HK-2 (cell line): ENCODE measurements at regions not wholly inside any gene's neighbourhood (a gene's known extent, or its start where the extent isn't known, plus 50 kb on each side); places are given as distances from the start of the nearest gene placed in this dataset.

ENCODE experiments used
- DNase-seq: peaks from one replicate; pipeline ENCODE4 v3.0.0-alpha.2; 2018; ENCODE audit not compliant: unreplicated experiment

GRCh38 chr5:159385536-159385935 is 55.2 kb upstream of the IL12B start:
- DNase-seq = no peak

GRCh38 chr5:159386028-159386711 is 55.9 kb upstream of the IL12B start:
- no peak for DNase-seq

DNA sequence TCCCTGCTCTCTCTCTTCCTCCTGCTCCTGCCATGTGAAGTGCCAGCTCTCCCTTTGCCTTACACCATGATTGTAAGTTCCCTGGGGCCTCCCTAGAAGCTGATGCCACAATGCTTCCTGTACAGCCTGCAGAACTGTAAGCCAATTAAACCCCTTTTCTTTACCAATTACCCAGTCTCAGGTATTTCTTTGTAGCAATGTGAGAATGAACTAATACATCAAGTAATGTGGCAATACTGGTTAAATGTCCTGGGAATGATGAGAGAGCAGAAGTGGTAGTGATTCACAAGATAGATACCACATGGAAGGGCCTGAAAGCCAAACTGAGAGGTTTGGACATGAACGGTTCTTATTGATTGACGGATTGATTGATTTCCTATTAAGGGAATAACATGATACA is 62.6 kb upstream of the IL12B start:
- DNase-seq = no peak

DNA sequence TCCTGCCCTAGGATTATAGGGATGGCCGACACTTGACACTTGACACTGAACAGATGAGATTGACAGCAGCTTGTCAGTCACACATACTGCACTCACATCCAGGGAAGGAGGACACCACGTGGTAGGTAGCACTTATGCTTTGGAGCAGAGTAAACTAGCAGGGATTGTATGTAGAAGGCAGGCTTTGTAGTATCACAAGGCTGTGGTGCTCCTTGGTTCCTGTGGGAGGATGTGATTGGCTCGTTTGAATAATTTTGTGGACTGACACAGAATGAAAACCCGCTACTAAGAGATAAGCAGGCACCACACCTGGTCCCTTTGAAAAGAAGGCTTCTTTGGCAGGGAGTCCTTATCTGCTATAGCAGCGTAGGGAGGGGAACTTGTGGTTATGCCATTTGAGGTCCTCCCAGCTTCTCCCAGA is 63.6 kb upstream of the IL12B start:
- no peak for DNase-seq

- DNase-seq = no peak
Observed at GRCh38 chr5:159395202-159395601, 64.9 kb upstream of the IL12B start.

- DNase-seq = no peak
Observed at GRCh38 chr5:159398936-159399335, 68.6 kb upstream of the IL12B start.

GRCh38 chr5:159400476-159400875 is 70.2 kb upstream of the IL12B start:
- DNase-seq = no peak

- no peak for DNase-seq
Observed at GRCh38 chr5:159402311-159402710, 72.0 kb upstream of the IL12B start.

DNA sequence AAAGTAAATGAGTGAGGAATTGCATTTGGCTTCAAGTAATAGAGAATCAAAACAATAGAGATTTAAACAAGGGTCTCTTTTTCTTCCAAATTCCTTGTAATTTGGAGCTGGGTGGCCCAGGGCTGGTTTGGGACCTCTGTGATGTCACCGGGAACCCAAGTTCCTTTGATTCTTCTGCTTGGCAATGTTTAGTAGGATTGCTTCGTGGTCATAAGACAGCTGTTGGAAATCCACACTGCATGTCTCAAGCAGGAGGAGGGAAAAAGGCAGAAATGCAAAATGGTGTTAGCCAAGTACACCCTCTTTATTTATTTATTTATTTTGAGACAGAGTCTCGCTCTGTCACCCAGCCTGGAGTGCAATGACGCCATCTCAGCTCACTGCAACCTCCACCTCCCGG is 72.6 kb upstream of the IL12B start:
- no peak for DNase-seq

GRCh38 chr5:159403906-159404681 is 73.8 kb upstream of the IL12B start:
- no peak for DNase-seq

GRCh38 chr5:159405611-159406031 is 75.3 kb upstream of the IL12B start:
- DNase-seq = no peak

DNA sequence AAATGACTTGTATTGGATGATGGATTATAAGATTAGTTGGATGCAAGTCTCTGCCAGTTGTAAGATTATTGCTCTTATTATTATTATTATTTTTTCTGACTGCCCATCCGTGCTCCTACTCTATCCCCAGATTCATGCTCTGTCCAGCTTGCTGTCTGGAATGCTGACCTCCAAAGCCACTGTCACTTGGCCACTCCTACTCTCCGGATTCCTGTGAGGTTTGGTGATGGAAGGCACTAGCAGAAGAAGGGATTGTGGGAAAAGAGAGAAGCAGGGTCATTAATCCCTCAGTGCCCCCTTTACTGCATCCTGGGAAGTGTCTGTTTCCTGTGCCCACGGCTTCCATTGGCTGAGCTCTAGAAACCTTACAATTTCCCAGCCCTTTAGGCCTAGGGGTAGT is 76.3 kb upstream of the IL12B start:
- no peak for DNase-seq

GRCh38 chr5:159409801-159410200 is 79.5 kb upstream of the IL12B start:
- DNase-seq = no peak

GRCh38 chr5:159410480-159410879 is 80.2 kb upstream of the IL12B start:
- DNase-seq = no peak

DNA sequence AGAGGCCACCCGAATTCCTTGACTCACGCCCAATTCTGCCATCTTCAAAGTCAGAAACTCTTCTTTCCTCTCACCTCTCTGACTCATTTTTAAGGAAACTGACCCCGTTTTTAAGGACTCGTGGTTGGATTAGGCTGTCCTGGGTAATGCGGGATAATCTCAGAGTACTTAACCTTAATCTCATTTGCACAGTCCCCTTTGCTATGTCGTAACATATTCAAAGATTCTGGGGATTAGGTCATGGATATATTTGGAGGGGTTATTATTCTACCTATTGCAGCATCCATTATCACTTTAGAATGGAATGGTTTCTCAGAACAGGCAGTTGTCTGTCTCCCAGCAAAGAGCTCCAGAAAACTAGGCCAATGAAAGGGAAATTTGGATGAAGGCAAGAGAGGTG is 80.8 kb upstream of the IL12B start:
- DNase-seq = no peak

DNA sequence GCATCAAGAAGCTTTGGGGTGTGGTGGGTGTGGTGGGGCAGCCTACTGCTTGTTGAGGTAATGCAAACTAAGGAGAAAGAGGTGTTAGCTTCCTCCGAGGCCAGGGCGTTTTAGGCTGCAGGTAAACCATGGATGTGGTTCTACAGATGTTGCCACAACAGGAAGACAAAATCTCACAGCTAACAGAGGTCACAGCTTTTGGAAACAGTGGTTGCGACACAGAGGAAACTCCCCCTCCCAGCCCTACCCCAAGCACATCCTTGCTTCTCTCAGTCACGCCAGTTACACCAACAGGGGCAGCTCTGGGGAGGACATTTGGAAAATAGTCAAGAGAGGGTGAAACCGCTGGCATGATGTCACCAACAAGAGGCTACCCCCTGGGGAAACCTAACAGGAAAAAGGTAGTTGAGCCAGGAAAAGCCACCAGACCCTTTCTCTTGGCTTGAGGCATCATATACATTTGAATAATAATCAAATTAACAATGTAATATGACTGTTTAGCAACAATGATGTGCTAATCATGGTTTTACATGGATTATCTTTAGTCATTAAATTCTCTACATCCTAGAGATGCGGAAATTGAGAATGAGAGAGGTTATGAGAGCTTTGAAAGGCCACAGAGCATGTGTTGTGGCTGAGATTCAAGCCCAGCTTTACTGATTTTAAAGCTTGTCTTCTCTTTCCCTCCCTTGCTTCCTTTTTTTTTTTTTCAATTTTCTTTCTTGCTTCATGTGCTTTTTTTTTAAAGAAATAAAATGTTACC is 82.2 kb upstream of the IL12B start:
- DNase-seq = no peak

DNA sequence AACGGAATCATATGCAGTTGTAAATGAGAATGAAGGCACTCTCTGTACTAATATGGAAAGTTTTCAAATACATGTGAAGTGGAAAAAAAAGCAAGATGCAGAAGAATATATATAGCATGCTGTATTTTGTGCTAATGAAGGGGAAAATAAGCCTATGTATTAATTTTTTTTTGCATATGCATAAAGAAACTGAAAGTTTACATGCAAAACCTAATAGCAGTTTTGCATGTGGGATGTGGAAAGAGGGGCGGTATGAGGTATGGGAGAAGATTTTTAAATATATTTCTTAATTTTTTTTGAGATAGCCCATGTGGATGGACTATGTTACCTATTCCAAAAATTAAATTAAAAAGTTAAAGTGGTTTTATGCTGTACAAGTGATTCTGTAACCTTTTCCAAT is 83.7 kb upstream of the IL12B start:
- no peak for DNase-seq

DNA sequence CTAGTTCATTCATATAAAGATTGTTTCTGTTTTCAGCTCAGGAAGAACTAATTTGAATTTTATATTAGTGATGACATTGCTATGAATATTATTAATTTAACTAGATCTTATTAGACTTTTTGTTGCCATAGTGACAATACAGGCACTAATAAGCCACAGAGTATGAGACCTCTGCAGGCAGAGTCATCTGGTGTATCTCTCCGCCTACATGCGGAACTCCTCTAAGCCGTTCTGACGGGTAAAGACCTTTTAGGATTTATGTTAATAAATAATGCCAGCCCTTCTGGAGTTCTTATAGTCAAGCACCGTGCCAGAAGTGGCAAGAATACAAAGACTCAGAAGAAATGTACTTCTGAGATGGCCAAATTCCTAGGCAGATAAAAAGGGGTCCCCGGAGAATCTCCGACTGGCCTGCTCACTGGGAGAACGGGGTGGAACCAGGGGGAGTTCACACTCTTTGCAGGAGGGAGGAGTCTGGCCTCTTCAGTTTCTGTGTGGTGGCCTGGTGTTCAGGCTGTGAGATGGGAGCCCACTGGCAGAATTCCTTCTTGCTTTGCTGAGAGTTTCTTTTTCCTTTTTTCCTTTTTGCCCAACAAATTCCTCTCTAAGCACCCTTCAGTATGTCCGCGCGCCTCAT is 85.1 kb upstream of the IL12B start:
- DNase-seq = no peak

DNA sequence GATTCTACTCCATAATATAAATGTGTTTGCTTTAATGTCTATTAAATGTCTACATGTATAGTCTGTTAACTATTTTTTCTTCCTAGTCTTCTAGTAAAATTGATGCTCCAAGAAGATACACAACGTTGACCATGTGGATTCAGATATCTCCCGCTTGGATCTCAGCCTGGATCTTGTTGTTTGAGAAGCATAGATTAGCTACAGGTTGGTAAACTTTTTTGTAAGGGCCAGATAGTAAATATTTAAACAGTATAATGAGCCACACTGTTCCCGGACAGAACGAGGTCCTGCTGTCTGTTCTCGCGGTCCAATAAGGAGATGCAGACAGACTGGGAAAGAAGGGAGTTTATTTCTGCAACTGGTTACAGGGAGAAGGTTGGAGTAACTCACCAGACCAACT is 86.2 kb upstream of the IL12B start:
- DNase-seq = no peak

DNA sequence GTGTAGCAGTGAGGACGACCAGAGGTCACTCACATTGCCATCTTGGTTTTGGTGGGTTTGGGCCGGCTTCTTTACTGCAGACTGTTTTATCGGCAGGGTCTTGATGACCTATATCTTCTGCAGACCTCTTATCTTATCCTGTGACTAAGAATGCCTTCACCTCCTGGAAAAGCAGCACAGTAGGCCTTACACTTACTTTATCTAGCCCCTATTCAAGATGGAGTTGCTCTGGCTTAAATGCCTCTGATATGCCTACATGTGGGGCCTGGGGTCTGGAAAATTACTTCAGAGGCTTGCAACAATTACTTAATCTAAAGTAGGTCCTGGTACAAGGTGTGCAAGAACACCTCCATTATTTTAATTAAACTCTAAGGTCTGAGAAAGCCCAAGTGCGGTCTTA is 86.9 kb upstream of the IL12B start:
- no peak for DNase-seq

DNA sequence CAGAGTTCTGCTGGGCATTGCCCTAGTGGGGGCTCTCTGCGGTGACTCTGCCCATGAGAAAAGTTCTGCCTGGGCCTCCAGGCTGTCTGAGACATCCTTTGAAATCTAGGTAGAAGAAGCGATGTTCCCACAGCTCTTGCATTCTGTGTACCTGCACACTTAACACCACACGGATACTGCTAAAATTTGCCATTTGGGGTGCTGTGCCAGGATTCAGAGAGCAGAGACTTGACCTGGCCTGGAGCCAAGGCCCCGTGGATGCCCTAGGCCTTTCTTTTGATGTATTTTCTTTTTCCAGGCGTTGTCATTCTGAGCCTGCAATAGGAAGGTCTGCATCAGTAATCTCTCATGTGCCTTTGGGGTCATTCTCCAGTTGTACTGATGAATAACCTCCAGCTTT is 89.3 kb upstream of the IL12B start:
- DNase-seq = no peak

GRCh38 chr5:159420940-159421339 is 90.7 kb upstream of the IL12B start:
- DNase-seq = no peak
